ENCODE measurements at regions not wholly inside any gene's neighbourhood (a gene's known extent, or its start where the extent isn't known, plus 50 kb on each side); places are given as distances from the start of the nearest gene placed in this dataset.
"Not testable (repeated sequence)": the region's sequence is repeated elsewhere in the genome, so short reads cannot be mapped to it uniquely, and the experiment has no call there.

- DNase-seq, result no peak
Measured at GRCh38 chr6:94698773-94699172, 878.6 kb upstream of the MANEA start.

- not testable (repeated sequence) for DNase-seq
Measured at GRCh38 chr6:94687255-94687654, 890.1 kb upstream of the MANEA start.

DNA sequence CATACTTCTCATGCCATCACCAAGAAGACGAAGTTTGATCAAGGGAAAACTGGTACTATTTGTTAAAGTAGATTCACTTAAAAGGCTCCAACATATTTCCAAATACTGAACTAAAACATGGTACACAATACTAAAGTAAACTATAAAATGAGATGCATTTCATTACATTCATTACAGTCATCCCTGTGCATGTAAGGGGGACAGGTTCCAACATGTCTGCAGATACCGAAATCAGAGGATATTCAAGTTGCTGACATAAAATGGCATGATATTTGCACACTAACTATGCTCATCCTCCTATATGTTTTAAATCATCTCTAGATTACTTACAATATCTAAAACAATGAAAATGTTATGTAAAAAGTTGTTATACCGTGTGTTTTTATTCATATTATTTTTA is 893.9 kb upstream of the MANEA start:
- DNase-seq, result no peak

GRCh38 chr6:94680669-94681212 is 896.6 kb upstream of the MANEA start:
- DNase-seq, result no peak

DNA sequence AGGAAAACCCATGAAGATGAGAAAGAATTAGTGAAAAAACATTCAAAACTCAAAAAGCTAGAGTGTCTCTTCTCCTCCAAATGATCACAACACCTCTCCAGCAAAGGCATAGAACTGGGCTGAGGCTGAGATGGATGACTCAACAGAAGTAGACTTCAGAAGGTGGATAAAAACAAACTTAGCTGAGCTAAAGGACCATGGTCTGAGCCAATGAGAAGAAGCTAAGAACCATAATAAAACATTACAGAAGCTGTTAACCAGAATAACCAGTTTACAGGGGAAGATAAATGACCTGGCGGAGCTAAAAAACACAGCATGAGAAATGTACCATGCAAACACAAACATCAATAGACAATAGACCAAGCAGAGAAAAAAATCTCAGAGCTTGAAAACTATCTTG is 904.1 kb upstream of the MANEA start:
- no peak for DNase-seq

GRCh38 chr6:94670017-94670416 is 907.3 kb upstream of the MANEA start:
- DNase-seq, result no peak

DNA sequence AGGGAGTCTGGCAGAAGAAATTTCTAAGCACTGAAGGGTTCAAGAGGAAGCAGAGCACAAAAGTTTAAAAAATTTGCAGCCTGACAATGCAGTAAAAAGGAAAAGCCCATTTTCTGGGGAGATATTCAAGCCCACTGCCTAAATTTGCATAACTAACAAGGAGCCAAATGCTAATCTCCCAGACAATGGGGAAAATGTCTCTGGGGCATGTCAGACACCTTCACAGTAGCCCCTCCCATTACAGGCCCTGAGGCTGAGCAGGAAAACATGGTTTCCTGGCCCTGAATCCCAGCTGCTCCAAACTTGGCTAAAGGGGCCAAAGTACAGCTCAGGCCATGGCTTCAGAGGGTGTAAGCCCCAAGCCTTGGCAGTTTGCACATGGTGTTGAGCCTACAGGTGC is 908.5 kb upstream of the MANEA start:
- no peak for DNase-seq

DNA sequence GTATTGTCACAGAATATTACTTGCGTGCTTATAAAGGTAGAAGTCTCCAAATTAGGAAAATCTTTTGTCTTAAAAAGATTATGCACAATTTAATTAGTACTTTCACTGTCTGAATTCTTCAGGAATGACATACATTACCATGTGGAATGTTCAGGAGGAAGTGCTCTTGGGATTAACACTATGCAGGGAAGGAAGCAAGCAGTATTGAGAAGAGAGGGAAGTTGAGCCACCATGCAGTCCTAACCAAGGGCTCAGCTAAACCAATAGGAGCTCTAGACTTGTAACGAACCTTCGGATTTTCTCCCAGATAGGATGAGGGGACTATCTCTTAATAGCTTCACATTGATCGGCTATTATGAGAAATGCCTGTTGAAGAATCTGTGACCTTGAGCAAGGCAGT is 918.4 kb upstream of the MANEA start:
- DNase-seq, result no peak

GRCh38 chr6:94651239-94651638 is 926.1 kb upstream of the MANEA start:
- no peak for DNase-seq

GRCh38 chr6:94645191-94645590 is 932.1 kb upstream of the MANEA start:
- DNase-seq, result no peak

DNA sequence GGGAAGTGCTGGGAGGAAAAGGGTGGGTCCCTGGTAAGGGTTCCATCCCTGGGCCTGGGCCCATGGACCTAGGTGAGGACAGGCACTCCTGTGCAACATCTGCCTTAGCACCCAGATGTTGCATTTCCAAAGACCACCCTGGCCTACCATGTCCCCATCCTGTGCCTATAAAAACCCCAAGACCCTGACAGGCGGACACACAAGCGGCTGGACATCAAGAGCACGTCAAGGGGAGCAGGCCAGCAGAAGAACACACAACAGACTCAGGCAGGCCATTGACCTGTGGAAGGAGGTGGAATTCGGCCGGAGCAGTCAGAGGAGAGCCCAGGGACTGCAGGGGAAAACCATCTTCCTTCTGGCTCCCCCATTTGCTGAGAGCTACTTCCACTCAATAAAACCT is 937.8 kb upstream of the MANEA start:
- no peak for DNase-seq

- no peak for DNase-seq
Measured at GRCh38 chr6:94636780-94637385, 940.5 kb upstream of the MANEA start.

GRCh38 chr6:94623586-94623985 is 953.7 kb upstream of the MANEA start:
- no peak for DNase-seq

DNA sequence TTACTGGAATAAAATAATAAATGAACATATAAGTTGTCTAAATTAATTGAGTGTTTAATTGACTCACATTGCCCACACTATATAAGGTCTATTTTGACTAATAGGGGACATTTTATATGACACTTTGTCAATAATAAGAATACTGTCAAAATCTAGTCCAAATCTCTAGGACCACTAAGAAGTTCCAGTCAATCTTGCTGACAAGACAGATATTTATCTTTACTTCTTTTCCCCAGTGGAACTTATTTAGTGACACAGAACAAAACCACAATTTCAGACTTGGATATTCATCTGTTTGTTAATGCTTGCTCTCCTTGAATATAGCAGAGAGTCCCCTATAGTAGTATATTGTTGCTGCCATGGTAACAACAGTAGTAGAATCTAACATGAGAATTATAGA is 954.6 kb upstream of the MANEA start:
- no peak for DNase-seq

GRCh38 chr6:94600636-94601035 is 976.7 kb upstream of the MANEA start:
- DNase-seq, result no peak

DNA sequence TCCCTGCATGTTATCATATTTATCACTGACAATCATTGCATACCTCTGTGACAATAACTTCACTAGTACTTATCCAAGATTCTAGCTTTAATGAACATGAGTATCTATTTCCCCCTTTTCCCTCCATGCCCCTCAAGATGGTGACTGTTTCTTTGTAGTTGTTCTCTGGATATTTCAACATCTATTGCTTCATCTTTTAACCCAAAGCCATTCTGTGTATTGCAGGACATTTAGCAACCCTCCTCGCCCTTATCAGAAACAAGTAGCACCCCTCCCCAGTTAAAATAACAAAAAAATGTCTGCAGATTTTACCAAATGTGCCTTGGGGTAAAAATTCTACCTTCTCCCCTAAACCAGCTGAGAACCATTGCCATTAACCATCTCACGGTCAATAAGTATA is 979.8 kb upstream of the MANEA start:
- DNase-seq, result no peak

DNA sequence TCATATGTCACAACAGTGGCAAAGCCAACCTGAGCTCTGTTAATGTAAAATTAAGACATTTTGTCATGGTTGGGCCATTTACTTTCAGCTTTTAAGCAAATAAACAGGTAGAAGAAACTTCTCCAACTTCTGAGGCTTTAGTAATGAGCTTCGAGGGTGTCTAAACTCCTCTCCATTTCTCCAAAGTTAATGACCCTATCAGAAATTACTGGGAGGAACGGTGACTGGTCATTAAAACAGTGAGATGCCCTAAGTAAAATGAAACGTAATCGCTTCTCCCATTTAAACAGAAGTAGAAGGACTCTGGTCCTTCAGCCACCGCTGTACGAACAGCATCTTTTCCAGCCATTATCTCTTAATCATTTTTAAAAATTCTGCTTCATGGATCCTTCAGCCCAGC is 986.9 kb upstream of the MANEA start:
- DNase-seq, result no peak

DNA sequence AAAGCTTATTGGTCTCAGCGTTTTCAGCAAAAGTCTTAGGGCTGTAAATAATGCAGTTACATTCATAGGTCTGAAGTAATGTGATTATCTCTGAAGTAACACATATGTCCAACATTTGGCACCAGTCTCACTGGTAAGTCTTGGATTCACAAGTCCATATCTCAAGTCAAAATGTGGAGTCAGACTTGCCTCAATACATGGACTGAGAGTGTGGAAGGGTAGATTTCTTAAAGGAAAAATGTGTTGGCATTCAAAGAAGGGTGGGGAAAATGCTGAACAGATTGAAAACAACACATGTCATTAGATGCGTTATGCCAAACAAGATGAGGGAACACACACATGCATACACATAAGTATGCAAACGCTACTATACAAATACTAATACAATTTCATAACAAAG is 989.0 kb upstream of the MANEA start:
- no peak for DNase-seq

- DNase-seq, result no peak
Measured at GRCh38 chr6:94584211-94584610, 993.1 kb upstream of the MANEA start.

DNA sequence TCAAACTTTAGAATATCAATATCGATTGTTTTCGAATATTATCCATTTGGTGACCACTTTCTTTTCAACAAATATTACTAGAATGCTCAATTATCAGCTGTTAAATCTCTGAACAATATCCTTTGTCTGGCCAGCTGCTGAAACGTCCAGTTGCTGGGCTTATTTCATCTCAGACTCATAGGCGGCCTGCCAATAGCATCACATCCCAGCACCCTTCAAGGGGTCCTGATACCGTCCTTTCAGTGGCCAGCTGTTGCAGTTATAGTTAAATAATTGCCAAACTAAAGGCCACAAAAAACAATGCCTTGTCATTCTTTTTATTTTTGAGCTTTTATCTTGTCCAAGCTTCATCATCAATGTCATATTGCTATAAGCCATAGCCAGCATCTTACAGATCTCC is 1006.8 kb upstream of the MANEA start:
- DNase-seq, result peak in 16 of 51 donors; percentile 0 to 46 (median 4)

DNA sequence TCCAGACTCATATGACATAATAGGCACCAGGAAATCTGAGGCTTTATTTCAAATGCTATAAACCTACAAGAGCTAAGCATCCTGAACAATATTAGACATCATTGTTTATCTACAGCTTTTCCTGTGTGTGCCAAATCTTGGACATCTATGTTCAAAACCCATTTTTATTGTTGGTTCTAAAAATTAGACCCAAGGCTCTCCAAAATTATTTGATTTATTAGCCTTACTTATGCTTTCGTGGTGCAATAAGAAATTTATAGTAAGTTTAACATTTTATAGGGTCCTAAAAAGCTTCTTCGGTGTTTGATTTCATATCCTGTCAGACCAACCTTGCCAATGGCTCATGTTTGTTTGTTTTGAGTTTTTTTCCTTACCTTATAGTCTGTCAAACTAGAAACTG is 1014.5 kb upstream of the MANEA start:
- DNase-seq, result no peak

DNA sequence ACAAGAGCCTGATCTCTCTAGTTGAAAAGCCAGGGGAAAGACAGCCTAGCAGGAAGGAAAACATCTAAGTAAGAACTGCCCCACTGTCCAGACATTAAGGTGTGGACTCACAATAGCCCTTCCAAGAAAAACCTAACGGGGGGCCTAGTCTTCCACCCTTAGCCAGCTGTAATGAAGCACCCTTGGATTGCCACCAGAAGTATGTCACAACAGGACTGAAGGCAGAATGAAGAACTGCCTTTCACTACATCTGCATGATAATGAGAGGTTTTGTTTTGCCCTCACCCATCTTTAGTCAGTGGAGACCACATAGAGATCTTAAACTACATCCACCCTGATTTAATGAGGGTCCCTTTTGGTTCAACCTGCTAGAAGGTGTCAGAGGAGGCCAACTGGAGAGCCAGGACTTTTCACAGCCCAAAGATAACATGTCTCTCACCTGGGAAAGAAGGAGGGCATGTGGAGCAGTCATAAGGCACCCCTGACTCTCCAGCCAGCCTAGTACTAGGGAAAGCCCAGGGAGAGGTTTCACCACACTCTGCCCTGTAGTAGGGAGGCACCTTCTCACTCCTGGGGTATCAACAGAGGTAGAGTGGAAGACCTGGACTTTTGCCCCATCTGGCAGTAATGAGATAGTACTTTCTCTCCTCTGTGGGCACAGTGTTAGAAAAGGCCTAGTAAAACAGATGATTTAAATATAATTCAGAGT is 1017.4 kb upstream of the MANEA start:
- no peak for DNase-seq

- DNase-seq, result not testable (repeated sequence)
Measured at GRCh38 chr6:94557207-94557606, 1020.1 kb upstream of the MANEA start.

Data from hypothalamus (tissue), 51 donors.